ENCODE measurements at regions not wholly inside any gene's neighbourhood (a gene's known extent, or its start where the extent isn't known, plus 50 kb on each side); places are given as distances from the start of the nearest gene placed in this dataset.

DNA sequence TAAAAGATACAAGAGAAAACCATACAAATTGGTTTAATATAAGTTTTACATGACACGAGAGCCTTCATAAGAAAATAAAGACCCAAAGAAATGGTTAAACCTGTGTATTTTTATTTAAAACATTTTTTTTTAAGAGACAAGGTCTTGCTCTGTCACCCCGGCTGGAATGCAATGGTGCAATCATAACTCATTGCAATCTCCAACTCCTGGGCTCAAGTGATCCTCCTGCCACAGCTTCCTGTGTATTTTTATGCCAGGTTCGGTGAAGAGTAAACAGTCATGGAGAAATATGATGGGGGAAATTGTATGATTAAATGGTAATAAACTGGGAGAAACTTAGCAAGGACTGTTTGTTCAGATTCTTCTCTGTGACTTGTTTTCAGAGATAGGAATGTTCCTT is 441.0 kb downstream of the TUSC7 start:
- Mint-ChIP-seq H3K4me3 (no peak overlapping the region), H3K4me1 (peaks cover 14% of the 10 kb centered on the region), H3K9me3 (no peaks in the 10 kb centered on the region), H3K27ac (no peak overlapping the region), H3K36me3 (ENCODE audit: low read depth) (no peaks in the 10 kb centered on the region), H3K27me3 (ENCODE audit: low read depth, poor library complexity) (no peaks in the 10 kb centered on the region)
- TF ChIP-seq, protein P1, sequence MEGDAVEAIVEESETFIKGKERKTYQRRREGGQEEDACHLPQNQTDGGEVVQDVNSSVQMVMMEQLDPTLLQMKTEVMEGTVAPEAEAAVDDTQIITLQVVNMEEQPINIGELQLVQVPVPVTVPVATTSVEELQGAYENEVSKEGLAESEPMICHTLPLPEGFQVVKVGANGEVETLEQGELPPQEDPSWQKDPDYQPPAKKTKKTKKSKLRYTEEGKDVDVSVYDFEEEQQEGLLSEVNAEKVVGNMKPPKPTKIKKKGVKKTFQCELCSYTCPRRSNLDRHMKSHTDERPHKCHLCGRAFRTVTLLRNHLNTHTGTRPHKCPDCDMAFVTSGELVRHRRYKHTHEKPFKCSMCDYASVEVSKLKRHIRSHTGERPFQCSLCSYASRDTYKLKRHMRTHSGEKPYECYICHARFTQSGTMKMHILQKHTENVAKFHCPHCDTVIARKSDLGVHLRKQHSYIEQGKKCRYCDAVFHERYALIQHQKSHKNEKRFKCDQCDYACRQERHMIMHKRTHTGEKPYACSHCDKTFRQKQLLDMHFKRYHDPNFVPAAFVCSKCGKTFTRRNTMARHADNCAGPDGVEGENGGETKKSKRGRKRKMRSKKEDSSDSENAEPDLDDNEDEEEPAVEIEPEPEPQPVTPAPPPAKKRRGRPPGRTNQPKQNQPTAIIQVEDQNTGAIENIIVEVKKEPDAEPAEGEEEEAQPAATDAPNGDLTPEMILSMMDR (IDR thresholded peaks at IDR 0.05) = no peak
- DNase-seq = no peak

DNA sequence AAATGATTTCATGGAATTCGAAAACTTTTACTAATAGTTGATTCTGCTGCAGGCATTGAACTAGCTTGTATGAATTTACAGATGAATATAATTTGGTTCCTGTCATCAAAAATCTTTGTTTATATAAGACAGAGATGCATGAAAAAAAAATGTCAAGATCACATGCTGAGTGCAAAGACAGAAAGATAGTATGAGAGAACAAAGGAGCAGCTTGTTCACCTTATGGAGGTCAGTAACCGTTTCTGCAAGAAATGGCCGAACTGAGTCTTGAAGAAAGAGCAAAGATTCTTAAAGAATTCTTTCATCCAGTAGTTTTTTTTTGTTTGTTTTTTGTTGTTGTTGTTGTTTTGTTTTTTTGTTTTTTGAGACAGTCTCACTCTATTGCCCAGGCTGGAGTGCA is 450.6 kb downstream of the TUSC7 start:
- H3K27ac Mint-ChIP-seq = no peak overlapping the region
- no peaks in the 10 kb centered on the region for H3K27me3 Mint-ChIP-seq (ENCODE audit: low read depth, poor library complexity)
- no peaks in the 10 kb centered on the region for H3K9me3 Mint-ChIP-seq
- no peaks in the 10 kb centered on the region for H3K4me1 Mint-ChIP-seq
- H3K36me3 Mint-ChIP-seq (ENCODE audit: low read depth) = no peaks in the 10 kb centered on the region
- no peak for DNase-seq
- no peak overlapping the region for H3K4me3 Mint-ChIP-seq
- TF ChIP-seq, protein P1 (IDR thresholded peaks at IDR 0.05) = no peak

DNA sequence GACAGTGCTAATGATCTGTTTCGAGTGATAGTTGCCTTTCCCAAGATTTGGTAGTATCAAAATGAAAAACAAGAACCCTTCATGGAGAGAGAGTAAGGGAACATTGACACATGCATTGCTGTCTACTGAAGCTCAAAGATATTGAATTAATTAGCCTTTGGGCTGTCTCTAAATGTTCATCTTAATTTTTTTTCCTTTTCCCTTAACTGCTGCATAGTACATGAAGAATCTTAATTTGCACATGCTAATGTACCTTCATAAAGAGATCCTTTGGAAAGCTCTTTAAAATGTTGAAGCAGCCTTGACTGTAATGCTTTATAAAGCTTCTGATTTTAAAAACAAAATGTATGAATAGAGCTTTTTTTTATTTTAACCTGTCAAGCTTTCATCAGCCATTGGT is 452.2 kb downstream of the TUSC7 start:
- no peak for DNase-seq
- H3K36me3 Mint-ChIP-seq (ENCODE audit: low read depth) = no peaks in the 10 kb centered on the region
- H3K4me3 Mint-ChIP-seq = no peak overlapping the region
- TF ChIP-seq, protein P1 (IDR thresholded peaks at IDR 0.05) = no peak
- no peak overlapping the region for H3K27ac Mint-ChIP-seq
- H3K27me3 Mint-ChIP-seq (ENCODE audit: low read depth, poor library complexity) = no peaks in the 10 kb centered on the region
- H3K4me1 Mint-ChIP-seq = no peaks in the 10 kb centered on the region
- no peaks in the 10 kb centered on the region for H3K9me3 Mint-ChIP-seq

DNA sequence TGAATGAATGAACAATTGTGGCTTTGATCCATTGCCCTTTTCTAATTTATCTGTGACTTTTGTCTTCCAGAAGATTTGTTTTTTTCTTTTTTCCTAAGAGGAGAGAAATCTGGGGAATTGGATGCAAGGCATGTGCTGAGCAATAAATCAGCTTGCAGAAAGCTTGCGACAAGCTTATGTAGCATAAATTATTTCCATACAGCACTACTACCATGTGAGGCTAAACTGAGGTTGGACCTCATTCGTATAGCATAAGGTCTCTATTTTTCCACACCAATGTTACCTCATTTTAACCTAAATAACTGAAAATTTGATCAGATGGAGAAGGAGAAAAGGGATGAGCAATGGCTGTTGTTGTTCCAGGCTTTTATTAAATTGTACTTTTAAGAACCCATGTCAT is 455.6 kb downstream of the TUSC7 start:
- DNase-seq = no peak
- Mint-ChIP-seq H3K4me1 (no peaks in the 10 kb centered on the region), H3K9me3 (no peaks in the 10 kb centered on the region), H3K36me3 (ENCODE audit: low read depth) (no peaks in the 10 kb centered on the region), H3K4me3 (no peak overlapping the region), H3K27me3 (ENCODE audit: low read depth, poor library complexity) (no peaks in the 10 kb centered on the region), H3K27ac (no peak overlapping the region)
- TF ChIP-seq, protein P1 (IDR thresholded peaks at IDR 0.05) = no peak

DNA sequence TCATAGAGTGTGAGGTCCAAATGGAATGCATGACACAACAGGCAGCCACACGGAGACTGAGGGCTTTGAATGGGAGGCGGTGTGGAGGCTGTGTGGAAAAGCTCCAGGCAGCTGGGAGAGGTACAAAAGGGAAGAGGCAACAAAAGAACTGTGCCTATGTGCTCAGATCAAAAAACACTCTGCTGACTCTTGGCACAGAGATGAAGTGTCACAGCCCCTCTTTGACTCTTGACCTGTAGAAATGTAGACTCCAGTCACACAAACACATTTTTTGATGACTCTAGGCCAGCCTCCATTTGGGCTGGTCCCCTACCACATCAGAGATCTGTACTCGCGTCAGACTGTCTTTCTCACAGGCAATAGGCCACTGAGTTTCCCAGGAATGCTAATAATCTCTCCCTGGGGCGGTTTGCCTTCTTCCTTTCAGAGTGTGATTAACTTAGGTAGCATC is 456.0 kb downstream of the TUSC7 start:
- DNase-seq = no peak
- Mint-ChIP-seq H3K27me3 (ENCODE audit: low read depth, poor library complexity) (no peaks in the 10 kb centered on the region), H3K4me1 (no peaks in the 10 kb centered on the region), H3K4me3 (no peak overlapping the region), H3K27ac (no peak overlapping the region), H3K36me3 (ENCODE audit: low read depth) (no peaks in the 10 kb centered on the region), H3K9me3 (no peaks in the 10 kb centered on the region)
- TF ChIP-seq, protein P1 (IDR thresholded peaks at IDR 0.05) = no peak

DNA sequence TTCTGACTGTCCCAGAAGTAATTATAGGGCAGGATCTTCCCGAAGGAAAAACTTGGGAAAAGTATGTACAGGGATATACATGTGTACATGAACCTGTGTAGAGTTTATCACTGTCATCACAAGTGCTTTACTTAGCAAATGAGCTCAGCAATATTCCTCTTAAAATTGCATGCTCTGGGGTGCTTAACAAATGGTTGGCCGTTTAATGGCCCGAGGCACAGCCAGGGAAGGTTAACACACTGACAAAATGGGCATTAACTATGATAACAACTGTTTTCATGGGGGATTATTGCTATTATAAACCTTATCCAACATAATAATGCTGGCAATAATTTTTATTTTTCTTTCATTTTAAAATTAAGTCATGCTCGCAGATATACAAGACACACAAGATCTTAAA is 459.3 kb downstream of the TUSC7 start:
- Mint-ChIP-seq H3K27me3 (ENCODE audit: low read depth, poor library complexity) (peaks cover under 1% of the 10 kb centered on the region), H3K9me3 (no peaks in the 10 kb centered on the region), H3K4me3 (no peak overlapping the region), H3K4me1 (peaks cover 12% of the 10 kb centered on the region), H3K36me3 (ENCODE audit: low read depth) (no peaks in the 10 kb centered on the region), H3K27ac (no peak overlapping the region)
- TF ChIP-seq, protein P1 (IDR thresholded peaks at IDR 0.05) = no peak
- no peak for DNase-seq

Measured in nephron progenitor cell (in vitro differentiated cells).